OCI-LY3 (cell line): ENCODE measurements at regions not wholly inside any gene's neighbourhood (a gene's known extent, or its start where the extent isn't known, plus 50 kb on each side); places are given as distances from the start of the nearest gene placed in this dataset.

Experiments
- CTCF ChIP-seq: fragments of 200-600, 300-600 bp; sonication (generic); IDR thresholded peaks from 2 replicates; pipeline ENCODE4 v1.5.1; 2014; ENCODE audit warnings: antibody characterized with exemption, low read length, low read depth
- EZH2phosphoT487 ChIP-seq: fragments of 200-600 bp; shearing (Covaris generic); IDR thresholded peaks from 2 replicates; pipeline ENCODE4 v1.6.1; 2018; ENCODE audit warnings: antibody characterized with exemption, mixed run types, low read depth

- TF ChIP-seq CTCF (no peak), EZH2phosphoT487 (no peak)
These were observed 275.1 kb upstream of the KLF14 start for GRCh38 chr7:131008840-131009711.
